ENCODE measurements at regions not wholly inside any gene's neighbourhood (a gene's known extent, or its start where the extent isn't known, plus 50 kb on each side); places are given as distances from the start of the nearest gene placed in this dataset.

GRCh38 chr20:53847837-53848170 lies 222.6 kb downstream of the BCAS1 start:
- TF ChIP-seq POLR2A (IDR thresholded peaks at IDR 0.05; ENCODE audit: low read depth, low read length) (no peak), POLR2AphosphoS5 (IDR thresholded peaks at IDR 0.05; ENCODE audit: low read depth, low read length) (no peak), POU2F2 (IDR thresholded peaks at IDR 0.05; ENCODE audit: low read depth, low read length) (no peak), PAX5 (IDR thresholded peaks at IDR 0.05; ENCODE audit: insufficient read depth, low read length, severe bottlenecking) (no peak), TAF1 (IDR thresholded peaks at IDR 0.05; ENCODE audit: low read depth, low read length) (no peak), SPI1 (IDR thresholded peaks at IDR 0.05; ENCODE audit: low read depth, low read length) (peak; percentile 65)
